HG03469 (cell line): ENCODE measurements at regions not wholly inside any gene's neighbourhood (a gene's known extent, or its start where the extent isn't known, plus 50 kb on each side); places are given as distances from the start of the nearest gene placed in this dataset.

ENCODE experiments used
- ATAC-seq: cut with Tn5 transposase; IDR thresholded peaks from one replicate; pipeline ENCODE4 v1.9.1; 2021; ENCODE audit warnings: mild to moderate bottlenecking, moderate library complexity, moderate number of reproducible peaks; ENCODE audit not compliant: unreplicated experiment

DNA sequence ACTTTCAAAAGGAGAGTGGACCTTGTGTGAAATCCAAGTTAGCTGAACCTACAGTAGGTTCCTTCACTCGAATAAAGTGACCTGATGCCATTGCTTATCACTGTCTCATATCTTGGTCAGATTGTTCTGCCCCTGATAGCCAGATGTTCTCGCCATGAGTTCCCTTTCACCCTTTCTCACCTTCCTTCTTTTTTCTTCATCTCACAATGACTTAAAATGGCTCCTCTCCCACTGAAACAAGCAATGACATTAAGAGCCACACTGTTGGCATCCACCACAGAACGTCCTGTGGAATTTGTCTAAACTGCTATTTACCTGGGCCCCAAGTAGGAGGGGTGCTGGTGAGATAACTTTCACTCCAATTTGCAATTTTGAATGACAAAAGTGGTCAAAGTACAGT lies 227.6 kb upstream of the PPP1R2C start:
- ATAC-seq: no peak

DNA sequence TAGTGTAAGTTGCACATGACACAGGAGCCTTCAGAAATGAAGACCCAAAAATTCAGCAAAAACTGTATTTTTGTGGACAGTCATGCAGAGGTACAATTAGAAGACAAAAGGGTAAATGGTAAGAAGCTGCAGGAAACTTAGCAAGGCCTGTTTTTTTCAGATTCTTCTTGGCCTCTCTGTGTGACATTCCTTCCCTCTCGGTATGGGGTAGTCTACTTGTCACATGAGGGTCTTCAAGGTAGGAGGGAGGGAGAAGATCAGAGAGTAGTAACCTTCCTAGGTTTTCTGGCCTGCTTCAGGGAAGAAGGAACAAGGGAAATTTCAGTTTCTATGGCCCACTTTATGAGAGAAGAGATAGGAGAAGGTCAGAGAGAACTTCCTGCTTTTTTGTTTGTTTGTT lies 230.4 kb upstream of the PPP1R2C start:
- no peak for ATAC-seq

DNA sequence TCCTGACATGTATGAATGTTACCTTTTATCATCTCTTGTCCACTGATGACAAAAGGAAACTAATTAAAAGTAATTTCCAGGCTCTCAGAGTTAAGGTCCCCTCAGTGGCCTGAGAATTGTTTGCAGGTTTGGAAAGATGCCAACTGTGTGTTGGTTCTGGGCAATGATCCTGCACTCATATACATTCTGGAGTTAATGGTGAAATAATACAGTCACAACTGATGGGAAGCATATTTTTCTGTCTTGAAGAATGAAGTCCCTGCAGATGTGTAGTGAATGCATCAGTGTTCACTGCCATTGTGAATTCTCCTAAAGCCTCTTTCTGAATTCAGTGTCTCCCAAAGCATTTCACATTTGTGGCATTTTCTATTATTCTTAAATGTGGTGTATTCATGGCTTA lies 238.1 kb upstream of the PPP1R2C start:
- no peak for ATAC-seq

- ATAC-seq: no peak
Measured at GRCh38 chrX:43018031-43018430, 240.1 kb upstream of the PPP1R2C start.

GRCh38 chrX:43019021-43019420 lies 241.1 kb upstream of the PPP1R2C start:
- no peak for ATAC-seq

DNA sequence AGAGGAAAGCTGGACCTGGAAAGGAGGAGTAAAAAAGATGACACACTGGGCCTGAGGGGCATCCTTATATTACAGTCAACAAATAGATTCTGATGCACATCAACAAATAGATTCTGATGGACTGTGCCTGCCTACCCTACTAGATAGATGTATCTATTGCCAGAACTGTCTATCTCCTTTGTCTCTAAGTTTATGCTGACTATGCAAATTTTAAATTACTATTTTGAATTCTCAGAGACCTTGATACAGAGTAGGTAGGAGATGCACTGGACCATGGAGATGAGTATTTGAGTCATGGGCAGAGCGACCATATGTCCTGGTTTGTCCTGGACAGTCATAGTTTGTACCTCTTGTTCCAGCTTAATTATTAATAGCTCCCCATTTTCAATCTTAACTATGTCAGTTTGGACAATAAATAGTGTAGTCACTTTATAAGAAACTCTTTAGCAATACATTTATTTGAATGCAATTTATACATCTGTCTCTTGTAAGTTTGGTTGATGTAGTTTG lies 247.9 kb upstream of the PPP1R2C start:
- ATAC-seq: no peak

DNA sequence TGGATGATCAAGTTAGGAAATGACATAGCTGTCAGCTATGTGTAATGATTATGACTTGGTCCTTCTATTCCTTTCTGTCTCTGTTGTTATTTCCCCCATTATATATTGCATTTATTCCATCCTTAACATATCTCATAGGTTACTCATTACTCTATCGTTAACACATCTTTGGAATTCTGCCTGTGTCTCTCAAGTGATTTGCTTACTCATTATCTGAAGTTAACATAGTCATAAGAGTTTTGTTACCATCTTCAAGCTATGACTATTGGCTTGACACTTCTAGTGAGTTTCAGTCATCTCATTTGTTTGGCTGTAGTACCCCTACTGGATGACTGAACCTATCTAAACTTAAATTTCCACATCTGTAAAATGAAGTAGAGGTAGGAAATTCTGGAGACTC lies 286.1 kb upstream of the PPP1R2C start:
- no peak for ATAC-seq

- ATAC-seq: no peak
Measured at GRCh38 chrX:43065978-43066377, 288.0 kb upstream of the PPP1R2C start.

DNA sequence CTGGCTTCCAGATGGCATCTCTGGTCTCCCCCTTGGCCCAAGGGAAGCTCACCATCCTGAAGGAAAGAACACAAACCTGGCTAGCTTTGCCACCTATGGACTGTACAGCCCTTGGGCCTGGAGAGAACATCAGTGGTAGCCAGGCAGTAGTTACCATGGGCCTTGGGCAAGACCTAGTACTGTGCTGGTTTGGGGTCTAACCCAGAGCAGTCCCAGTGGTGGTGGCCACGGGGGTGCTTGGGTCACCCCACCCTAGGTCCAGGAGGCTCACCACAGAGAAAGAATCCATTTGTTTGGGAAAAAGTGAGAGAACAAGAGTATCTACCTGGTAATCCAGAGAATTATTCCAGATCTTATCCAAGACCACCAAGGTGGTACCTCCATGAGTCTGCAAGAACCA lies 290.7 kb upstream of the PPP1R2C start:
- ATAC-seq: no peak

DNA sequence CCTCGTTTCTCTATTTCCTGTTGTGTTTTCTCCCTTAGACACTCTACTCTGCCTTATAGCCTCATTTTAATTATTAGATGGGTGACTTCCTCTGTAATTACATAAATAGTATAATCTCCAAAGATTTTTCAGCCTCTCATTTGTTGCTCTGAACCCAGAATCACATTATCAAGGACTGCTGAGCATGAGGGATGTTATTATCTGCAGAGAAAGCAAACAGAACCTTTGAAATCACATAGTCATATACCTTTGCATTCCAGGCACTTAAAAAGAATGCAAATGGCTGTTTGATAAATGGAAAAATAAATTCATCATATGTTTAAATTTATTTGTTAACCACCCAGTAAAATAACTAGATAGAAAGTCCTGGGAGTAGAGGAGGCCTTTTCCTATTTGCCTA lies 305.1 kb upstream of the PPP1R2C start:
- ATAC-seq: no peak

GRCh38 chrX:43087830-43088229 lies 309.9 kb upstream of the PPP1R2C start:
- no peak for ATAC-seq

DNA sequence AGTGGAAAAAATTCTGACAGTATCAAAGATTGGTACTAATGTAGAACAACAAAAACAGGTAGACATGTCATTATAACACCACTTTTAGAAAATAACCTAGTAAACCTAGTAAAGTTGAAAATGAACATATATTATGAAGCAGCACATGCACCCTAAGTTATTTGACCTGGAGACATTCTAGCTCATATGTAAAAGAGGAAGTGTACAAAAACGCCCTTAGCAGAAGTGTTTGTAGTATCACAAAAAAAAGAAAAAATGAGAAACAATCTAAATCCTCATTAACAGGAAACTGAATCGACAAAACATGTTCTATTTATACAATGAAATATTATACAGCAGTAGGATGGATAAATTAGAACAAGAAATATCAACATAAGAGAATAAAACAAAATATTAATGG lies 318.9 kb upstream of the PPP1R2C start:
- ATAC-seq: no peak

- ATAC-seq: no peak
Measured at GRCh38 chrX:43106009-43106408, 328.0 kb upstream of the PPP1R2C start.

- no peak for ATAC-seq
Measured at GRCh38 chrX:43108828-43109227, 330.9 kb upstream of the PPP1R2C start.

DNA sequence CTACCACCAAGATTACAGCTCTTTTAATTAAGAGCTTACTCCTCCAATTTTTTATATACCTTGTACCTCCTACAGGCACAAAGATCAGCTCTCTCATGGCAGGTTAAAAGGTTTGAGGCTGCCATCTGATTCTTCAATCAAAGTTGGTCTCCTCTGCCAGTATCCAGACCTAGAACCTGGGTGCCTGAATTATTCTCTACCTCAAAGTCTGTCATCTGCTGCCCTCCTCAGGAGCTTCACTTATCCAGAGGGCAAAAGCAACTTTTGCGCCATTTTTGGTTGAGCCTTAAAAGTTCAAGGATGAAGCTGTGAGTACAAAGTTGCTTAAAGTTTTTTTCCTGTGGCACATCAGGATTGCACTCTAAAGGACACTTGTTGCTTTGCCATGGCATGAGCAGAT lies 343.7 kb upstream of the PPP1R2C start:
- no peak for ATAC-seq

DNA sequence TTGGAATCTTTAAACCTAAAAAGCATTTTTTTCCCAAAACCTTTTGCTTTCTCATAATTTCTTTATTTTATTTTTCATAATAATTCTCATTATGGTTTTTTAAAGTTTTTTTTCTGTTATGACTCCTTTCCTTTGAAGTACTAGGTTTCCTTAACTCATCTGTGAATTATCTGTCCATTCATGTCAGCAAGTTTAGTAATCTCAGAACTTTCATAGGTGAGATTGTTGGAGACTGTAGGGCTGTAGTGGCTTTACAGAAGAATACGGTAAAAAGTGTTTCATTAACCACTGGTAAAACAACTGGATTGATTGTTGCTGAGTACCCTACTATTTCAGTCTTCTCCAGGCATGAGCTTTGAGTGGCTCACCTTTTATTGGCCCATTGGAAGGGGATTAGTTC lies 361.7 kb upstream of the PPP1R2C start:
- ATAC-seq: no peak

- no peak for ATAC-seq
Measured at GRCh38 chrX:43140582-43140981, 362.6 kb upstream of the PPP1R2C start.

GRCh38 chrX:43141885-43142284 lies 363.9 kb upstream of the PPP1R2C start:
- no peak for ATAC-seq

GRCh38 chrX:43148305-43148704 lies 370.3 kb upstream of the PPP1R2C start:
- no peak for ATAC-seq

DNA sequence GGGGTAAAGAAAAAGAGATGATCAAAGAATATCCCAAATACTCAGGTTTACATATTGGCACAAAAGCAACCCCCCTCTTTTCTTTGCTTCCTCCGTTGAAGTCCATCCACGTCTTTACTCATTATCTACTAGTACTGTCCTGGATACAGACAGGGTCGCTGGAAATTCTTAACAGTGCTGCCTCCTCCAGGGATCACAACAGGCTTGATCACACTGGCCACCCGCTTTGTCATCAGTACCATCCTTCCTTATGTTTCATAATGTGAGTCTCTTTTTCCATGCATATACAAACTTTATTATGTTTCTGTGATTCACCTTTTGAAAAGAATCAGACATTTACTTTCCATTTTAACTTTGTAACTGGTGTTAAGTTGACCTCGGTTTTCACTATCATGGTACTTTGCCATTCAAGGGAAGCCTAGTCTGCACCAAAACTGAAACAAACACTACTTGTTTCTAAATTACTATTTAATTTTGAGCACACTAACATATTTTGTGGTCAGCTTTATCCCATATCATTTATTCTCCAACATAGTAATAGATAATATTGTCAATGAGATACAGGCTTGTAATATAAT lies 387.5 kb upstream of the PPP1R2C start:
- no peak for ATAC-seq

DNA sequence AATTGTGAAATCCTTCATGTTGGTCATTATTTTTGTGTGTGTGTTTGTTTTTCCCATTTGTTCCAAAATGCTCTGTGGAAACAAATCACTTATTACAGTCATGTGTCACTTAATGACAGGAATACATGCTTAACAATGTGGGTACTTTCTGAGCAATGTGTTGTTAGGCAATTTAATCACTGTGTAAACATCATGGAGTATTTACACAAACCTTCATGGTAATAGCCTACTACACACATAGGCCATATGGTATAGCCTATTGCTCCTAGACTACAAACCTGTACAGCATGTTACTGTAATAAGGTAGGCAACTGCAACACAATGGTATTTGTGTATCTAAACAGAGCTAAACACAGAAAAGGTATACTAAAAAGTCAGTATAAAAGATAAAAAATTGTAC lies 388.9 kb upstream of the PPP1R2C start:
- ATAC-seq: no peak

- ATAC-seq: no peak
Measured at GRCh38 chrX:43175434-43175833, 397.5 kb upstream of the PPP1R2C start.

- no peak for ATAC-seq
Measured at GRCh38 chrX:43176686-43177085, 398.7 kb upstream of the PPP1R2C start.
